ENCODE measurements at regions not wholly inside any gene's neighbourhood (a gene's known extent, or its start where the extent isn't known, plus 50 kb on each side); places are given as distances from the start of the nearest gene placed in this dataset.

DNA sequence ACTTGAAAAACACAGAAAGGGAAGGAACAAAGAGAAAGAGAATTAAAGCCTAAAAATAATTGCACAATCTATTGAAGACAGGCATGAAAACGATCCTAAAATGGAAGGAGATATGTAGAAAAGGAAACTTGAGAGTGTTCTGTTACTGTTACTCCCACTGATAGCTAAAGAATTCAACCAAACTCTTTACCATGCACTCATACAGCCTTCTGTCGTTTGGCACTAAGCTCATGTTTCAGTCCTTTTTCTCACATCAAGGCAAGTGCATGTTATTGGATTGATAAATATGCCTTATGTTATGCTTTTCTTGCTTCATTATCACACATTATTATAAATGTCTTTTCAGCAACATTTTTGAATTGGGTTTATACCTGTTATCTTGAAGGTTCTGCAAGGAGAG lies 696.5 kb downstream of the EFNA5 start:
- no peak for DNase-seq

DNA sequence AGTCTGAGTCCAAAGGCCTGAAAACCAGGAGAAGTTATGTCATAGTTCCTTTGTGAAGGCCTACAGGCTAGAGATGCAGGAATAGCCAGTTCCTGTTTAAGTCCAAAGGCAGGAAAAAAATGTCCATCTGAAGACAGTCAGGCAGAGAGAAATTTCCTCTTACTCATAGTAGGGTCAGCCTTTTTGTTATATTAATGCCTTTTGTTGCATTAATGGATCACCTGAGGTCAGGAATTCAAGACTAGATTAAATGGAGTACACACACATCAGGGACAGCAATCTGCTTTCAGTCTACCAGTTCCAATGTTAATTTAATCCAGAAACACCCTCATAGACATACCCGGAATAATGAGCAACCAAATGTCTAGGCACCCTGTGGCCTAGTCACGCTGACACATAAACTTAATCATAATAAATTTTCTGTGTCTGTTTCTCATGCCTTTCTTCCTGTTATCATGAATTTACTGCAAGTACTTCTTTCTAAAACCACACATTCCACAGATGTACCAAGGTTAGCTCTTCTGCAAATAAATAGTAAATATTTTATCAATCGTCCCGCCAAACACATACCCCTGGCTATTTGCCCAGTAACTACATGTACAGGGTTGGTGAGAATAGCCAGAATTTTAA lies 703.9 kb downstream of the EFNA5 start:
- DNase-seq, result no peak

DNA sequence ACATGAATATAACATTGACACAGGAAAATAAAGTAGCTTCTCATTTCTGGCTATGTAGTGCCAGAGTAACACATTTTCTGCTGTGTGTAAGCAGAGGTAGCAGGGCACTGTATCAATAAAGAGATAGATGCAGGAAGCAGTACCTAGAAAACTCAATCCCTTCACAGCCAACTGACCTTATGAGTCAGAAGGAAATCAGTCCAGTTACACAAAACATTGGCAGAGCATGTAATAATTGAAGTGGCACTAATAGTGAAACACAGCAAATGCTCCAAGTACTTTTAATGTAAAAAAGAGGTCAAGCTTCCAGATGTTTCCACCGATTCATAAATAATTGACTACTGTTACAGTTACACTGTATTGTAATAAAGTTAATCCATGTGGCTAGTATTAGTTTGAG lies 706.6 kb downstream of the EFNA5 start:
- no peak for DNase-seq

DNA sequence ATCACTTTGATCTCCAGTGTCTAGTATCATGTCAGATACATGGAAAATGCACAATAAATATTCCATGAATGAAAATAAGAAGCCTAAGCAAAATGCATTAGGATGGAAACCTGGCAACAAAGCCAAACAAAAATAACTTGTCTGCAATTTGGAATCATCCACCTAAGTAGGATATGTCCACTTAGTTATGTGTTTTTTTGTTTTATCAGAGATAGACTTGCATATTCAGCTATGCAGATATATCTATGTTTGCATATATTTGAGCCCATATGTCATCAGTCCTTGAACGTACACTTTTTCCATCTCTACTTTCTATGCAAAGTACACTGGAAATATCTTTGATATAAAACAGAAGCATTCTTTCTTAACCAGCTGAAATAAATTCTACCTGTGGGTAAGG lies 707.1 kb downstream of the EFNA5 start:
- DNase-seq, result no peak

DNA sequence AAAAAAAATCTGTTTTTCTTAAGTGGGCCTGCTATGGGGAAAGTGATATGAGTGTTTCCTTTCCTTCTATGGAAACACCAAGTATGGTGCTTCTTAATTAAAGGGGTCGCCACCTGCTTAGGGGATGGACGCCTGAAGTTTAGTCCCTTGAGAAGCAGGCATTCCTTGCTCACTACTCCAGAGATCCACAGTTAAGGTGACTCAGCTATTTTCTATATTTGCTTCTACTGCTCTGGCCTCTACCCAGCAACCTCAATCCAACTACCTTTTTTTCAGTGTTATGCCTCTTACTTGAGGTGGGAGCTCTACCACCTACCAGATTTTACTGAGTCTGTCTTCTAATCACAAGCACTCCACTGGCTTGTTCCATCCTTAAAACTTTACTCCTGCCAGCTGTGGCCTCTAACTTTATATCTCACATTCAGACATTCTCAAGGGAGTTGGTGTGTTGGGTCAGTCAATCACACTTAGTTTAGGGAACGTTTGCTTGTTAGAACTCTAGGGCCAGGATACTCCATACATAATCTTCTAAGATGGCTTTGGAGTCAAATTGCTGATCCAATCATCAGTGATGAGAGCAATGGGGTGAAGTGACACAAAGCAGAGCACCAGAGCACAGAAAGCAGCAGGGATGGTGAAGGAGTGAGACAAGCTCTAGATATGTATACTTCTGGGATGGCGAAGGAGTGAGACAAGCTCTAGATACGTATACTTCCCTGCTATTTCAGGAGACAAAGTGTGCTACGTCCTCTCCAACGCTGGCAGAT lies 708.1 kb downstream of the EFNA5 start:
- no peak for DNase-seq

DNA sequence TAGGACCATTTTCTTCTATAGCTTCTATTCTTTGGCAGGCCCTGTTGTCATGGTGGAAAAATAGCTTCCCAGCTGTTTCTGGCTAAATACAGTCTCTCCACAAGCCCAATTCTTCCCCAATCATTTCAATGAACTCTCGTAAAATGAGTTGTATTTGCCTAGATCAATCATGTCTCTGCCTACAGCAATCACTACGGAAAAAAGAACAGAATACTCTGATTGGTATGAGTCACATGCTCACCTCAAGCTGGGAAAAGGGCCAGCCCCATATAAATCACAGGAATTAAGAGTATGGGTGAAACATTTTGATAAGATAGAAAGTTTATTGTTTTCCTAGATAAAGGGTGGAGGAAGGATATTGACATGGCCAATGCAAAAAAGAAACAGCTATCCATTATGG lies 711.4 kb downstream of the EFNA5 start:
- no peak for DNase-seq

DNA sequence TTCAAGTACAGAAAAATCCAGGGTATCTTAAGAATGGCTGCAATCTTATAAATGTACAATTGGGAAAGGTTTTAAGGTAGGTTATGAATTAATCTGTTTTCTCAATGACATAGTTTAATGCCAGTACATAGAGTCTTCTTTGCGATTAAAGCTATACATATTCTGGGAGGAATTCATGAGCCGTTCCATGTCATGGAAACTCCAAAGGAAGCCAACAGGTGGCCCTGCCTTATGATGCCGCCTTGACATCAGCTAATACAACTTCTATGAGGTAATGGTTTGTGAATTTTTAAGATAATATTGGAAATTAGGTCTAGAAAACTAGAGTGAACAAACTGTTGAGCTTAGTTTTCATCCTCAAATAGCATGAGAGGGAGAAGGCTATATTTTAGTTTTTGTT lies 713.4 kb downstream of the EFNA5 start:
- DNase-seq, result no peak

DNA sequence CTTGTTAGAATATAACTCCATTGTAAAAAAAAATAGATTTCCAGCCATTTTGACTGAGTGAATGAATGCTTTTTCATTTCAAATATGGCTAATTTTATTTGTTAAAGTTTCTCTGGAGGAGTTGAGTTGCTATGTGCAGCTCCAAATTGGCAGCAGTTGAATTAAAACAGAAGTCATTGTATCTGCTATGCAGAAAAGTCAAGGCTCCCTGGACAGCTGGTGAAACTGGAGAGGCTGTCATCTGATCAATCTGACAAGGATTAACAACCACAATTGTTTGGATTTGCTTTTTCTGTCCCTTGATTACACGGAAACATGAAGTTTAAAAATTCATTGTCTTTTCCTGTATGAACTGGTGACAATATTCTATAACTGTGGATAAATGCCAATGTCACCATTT lies 713.9 kb downstream of the EFNA5 start:
- DNase-seq, result no peak

DNA sequence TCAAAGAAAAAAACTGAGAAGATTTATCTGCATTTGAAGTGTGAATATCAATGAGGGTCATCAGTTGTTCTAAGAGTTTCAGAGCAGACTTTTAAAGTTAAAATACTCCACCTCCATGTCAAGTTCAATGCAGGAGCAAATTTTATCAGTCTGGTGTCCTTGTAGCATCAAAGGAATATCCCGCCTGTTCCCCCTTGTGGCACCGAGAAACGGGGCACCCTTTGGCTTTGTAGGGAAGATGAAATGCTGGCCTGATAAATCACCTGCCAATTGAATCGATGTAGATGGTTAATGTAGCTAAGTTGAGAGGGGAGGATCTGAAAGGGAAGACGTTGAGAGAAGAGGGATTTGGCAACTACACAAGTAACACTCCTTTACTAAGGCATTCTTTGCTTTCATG lies 714.5 kb downstream of the EFNA5 start:
- DNase-seq, result no peak

DNA sequence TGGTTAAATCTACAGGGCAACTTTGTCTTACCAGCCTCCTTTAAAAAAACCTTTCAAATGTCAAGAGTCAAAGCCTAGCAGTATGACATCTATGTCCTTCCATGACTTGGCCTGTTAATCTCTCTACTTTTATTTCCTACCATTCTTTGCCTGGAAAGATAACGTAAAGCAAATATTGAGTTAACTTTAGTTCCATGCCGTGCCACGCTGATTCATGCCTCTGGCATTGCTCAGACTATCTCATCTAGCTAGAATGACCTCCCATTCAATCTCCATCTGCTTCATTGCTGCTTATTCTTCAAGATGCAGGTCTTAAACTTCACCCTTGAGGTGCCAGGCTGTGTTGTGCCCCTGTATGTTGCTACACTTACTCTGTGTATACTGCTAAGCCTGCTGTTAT lies 729.8 kb downstream of the EFNA5 start:
- no peak for DNase-seq

DNA sequence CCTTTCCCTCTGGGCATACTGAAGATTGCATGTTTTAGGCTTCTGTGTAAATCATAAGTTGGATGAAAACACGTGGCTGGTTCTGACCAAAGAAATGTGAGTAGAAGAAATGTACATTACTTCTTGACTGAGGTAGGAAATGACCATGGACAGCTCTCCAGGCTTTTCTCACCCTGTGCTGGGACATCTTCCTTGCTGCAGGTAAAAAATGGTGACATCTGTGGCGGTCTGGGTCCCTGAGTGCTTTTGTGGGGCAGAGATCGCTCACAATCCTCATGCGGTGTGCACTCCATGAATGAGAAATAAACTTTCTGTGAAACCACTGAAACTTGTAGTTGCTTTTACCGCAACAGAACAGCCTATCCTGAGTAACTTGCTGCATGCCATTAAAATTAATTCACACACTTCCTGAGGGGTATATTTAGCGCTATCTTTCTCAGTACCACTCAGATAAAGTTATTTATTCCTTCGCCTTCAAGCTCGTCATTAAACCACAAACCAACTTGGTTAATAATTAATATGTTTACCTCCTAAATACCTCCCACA lies 730.4 kb downstream of the EFNA5 start:
- DNase-seq, result no peak

DNA sequence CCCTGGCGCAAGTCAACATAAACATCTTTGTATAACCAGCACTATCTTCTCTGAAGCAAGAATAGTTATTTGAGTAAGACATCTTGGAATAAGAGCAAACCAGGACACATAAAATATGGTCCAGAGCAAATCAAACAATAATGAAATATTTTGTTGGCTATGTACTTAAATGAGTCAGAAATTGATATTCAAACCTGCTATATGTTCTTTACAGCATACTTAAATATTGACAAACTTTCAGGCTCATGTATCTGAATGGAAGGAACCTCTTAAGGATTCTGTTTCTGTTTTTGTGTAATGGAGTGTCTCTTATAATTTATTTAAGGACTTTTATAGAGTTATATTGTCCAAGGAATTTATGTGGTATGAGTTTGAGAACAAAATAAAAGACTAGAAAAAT lies 747.3 kb downstream of the EFNA5 start:
- no peak for DNase-seq

DNA sequence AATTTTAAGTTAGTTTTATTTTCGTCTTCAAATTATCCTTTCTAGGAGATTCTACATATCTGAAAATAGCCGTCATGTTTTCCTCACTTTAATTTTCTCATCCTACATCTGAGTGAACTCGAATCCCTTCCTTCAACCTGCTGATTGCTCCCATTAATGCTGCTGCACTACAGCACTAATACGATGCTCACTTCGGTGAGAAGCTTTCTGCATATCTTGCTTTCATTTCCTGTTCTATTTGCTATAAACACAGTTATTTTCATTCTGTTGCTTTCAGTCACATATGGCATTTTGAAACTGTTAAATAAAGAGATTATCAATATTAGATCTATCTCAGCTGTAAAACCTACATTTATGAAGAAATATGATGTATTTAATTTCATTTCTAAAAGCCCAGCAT lies 749.2 kb downstream of the EFNA5 start:
- DNase-seq, result no peak

DNA sequence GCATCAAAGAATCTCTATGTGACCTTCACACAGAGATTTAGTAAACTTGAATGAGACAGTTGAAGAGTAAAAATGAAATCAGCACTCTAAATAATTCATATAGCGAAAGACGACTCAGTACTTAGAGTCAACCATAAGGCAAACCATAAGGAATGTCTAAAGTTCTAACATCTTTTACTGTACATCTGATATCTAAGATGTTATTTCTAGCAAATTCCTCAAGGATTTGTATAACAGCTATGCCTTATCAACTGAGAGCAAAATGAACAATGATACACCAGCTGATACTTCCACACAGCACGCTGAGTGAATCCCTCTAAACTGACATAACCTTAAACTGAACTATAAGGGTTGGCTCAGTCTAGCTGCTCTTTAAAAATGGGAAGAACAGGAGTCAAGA lies 760.3 kb downstream of the EFNA5 start:
- no peak for DNase-seq

DNA sequence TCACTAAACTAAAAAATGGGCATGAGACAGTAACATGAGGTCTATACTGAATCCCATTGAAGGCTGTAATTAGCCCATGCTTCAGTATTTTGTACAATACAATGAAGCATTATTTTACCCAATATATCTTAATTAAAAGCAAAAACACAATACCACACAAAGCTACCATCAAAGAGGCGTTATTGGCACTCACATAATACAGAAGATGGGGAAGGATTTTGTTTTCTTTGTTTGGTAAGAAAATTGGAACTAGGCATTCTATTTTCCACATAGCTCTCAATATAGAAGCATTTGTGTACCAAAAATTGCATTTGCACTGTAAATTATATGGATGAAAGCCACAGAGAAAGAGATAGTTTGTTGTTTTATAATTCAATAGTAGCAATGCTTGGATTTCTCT lies 761.0 kb downstream of the EFNA5 start:
- DNase-seq, result no peak

DNA sequence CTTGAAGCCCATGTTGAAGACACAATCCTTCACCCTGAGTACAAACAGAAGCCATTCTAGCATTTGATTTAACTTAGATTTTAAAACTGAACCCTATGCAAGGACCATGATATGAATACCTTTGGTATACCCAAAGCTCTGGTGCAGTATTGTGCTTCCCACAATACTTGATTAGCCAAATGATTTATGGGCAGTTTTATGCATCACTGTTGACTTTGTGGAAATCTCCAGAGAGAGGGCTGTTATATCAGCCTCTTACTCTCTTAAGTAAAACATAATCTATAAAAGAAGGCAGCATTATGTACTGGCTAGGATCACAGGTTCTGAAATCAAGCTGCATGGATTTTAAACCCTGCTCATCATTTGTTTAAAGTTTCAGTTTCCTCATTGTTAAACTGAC lies 762.8 kb downstream of the EFNA5 start:
- DNase-seq, result no peak

DNA sequence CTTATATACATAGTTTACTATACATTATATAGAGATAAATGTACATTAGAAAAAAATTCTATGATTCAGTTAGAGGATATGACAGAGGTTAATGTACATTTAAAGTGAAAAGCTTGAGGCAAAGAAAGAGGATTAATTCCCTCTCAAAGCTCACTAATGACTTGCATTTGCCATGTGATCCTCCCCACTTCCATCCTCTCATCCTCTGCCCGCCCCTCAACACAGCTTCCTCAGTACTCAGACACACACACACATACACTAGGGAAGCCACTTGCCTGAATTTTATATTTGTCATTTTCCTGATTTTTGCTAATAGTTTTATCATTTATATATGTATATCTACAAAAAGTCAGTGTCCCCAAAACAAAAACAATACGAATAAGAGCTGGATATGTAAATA lies 764.5 kb downstream of the EFNA5 start:
- DNase-seq, result no peak

DNA sequence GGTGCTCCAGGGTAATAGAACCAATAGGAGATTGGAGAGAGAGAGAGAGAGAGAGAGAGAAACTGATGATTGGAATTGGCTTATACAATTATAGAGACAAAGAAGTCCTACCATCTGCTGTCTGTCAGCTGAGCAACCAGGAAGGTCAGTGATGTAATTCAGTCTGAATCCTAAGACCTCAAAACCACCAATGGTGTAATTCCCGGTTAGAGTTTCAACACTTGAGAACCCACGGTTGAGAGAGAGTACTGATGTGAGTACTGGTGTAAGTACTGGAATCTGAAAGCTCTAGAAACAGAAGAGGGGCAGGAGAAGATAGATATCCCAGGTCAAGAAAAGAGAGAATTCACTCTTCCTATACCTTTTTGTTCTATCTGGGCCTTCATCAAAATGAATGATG lies 775.8 kb downstream of the EFNA5 start:
- no peak for DNase-seq

DNA sequence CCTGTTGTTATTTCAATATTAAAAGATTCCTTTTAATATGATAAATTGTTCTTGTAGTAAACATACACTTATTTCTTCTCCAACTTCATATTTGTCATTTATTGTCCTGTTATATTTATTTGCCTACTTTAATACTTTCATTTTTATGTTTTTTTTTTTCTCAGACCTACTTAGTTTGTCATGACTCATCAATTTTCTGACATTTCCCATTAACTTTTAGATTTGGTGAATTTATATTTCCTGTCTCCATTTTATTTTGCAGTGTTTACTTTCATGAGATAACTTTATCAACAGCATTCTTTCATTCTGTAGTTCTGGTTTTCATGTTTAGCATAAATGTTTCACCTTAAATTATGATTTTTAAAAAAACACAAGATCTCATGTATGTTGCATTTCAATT lies 788.7 kb downstream of the EFNA5 start:
- no peak for DNase-seq

DNA sequence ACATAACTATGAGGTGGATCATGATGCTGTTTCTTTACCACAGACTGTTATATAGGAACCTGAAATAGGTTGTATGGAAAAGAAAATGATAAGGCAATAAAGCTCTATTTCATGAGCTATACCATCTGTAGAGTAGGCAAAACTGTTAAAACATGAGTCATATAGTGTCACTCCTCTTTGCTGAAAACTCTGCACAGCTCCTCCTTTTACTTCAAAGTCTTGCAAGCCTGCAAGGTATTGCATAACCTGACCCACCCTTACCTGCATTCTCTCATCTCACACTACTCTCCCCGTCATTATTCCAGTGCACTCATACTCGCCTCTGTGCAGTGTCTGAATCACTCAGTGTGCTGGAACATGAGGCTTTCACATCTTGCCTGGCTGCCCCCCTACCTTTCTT lies 790.1 kb downstream of the EFNA5 start:
- DNase-seq, result no peak

DNA sequence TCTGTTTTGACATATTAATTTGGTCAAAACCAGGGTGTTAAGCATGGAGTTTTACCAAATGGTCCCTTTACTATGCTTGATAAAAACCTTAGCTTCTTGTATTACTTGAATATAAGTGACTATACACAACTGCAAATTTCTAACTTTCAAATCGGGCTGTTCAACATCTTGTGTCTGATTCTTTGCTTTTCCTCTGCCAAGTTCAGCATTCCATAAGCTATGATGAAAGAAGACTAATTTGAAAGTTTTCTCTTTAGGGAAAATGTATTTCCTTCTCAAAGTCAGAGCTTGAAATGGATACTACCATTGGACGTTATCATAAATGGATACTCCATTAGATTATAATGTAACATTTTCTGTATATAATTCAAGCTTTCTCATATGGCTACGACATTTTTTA lies 792.9 kb downstream of the EFNA5 start:
- DNase-seq, result no peak

DNA sequence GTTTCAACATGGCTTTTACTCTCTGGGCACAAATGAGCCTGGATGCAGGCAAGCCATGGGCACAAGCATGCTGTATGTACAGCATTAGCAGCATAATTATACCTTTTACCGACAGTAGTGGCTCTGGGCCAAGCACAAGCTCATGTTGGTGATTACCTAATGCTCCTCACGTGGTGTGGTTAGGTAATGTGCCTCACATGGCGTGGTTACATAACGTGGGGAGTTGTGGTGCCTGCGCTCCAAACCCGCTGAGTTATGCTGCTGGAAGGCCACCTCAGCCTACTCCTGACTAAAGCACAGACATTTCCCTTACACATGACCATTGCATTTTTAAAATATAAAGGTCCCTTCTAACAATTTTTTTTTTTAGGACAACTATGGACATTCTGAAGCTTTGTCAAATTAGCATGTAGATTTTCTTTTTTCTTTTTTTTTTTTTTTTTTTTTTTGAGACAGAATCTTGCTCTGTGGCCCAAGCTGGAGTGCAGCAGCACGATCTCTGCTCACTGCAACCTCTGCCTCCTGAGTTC lies 794.0 kb downstream of the EFNA5 start:
- DNase-seq, result no peak

DNA sequence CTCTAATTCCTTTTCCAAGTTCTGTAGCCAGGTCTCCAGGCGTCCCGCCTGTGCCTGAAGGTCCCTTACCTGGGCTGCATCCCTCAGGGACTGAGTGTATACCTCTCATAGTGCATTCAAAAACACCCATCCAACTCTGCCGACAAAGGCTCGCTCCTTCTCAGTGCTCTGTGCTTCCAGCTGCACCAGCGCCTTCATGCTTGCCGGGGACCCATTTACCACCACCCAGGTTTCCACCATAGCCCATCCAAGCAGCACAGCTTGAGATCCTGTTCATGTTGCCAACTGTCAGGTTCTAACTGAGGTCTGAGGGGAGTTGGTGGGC lies 794.5 kb downstream of the EFNA5 start:
- DNase-seq, result no peak

DNA sequence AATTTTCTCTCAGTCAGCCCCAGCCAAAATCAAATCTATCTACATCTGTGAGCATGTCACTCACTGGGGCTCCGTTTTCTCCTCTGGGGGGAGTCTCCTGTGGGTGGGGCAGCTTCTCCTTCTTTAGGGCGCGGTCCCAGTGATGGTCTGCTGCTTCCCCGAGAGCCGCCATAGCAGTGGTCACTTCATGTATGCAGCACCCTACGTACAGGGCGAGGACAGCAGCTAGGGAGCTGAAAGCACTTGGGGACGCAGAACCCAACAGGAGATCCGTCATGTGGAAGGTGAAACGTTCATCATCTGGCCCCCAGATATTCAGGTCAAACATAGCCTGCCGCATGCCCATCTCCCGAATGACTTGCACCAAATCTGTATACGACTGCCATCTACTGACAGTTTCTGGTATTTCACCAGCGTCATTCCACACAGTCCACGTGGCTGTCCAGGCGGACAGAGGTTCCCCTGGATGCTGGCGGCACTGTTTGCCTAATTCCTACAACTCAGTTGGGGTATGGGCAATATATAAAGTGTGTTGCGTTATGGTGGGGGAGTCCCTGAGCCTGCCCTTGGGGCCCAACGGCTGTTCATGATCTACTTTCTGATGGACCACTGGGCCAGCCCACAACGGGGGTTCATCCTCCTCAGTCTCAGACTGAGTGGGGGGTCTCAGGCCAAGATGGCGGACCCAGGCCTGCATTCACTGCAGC lies 795.0 kb downstream of the EFNA5 start:
- no peak for DNase-seq

All from activated CD8-positive, alpha-beta memory T cell treated with anti-CD3 and anti-CD28 coated beads, Interleukin-2, amount 50 U/mL, for 48 hours (primary cell).